ENCODE measurements at regions not wholly inside any gene's neighbourhood (a gene's known extent, or its start where the extent isn't known, plus 50 kb on each side); places are given as distances from the start of the nearest gene placed in this dataset.

DNA sequence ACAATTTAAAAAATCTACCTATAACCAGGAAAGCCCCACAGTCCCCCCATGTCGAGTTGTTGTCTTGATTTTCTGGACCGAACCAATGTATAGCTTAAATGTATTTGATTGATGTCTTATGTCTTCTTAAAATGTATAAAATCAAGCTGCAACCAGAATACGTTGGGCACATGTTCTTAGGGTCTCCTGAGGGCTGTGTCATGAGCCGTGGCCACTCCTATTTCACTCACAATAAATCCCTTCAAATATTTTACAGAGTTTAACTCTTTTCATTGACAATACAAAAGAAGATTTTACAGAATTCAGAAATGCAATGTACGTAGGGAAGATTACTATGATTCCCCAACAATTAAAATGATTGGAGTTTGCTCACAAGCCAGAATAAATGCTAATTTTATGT, 428.7 kb upstream of the RAG2 start:
- H3K9me3 ChIP-seq (ENCODE audit: low read length) = no peaks in the 10 kb centered on the region
- H3K4me2 ChIP-seq (ENCODE audit: low read length) = no peak overlapping the region
- H3K9ac ChIP-seq (ENCODE audit: low read length) = no peak overlapping the region
- H3K4me3 ChIP-seq (ENCODE audit: low read length) = no peak overlapping the region
- H3K36me3 ChIP-seq (ENCODE audit: insufficient read depth, low read length) = no peaks in the 10 kb centered on the region
- no peaks in the 10 kb centered on the region for H3K27me3 ChIP-seq (ENCODE audit: insufficient read depth, low read depth, low read length)
- H3K27ac ChIP-seq (ENCODE audit: low read length) = no peak overlapping the region
- TF ChIP-seq TAF1 (IDR thresholded peaks at IDR 0.05; ENCODE audit: low read depth) (no peak), EZH2 (IDR thresholded peaks at IDR 0.05; ENCODE audit: borderline replicate concordance, insufficient read depth, low read length, poor library complexity, severe bottlenecking) (no peak), MXI1 (conservative IDR thresholded peaks at IDR 0.05; ENCODE audit: poor library complexity, severe bottlenecking) (no peak), POLR2AphosphoS5 (IDR thresholded peaks at IDR 0.05) (no peak), CTCF (IDR thresholded peaks at IDR 0.05; ENCODE audit: poor library complexity, severe bottlenecking) (no peak), SMC3 (conservative IDR thresholded peaks at IDR 0.05; ENCODE audit: poor library complexity) (no peak), RAD21 (conservative IDR thresholded peaks at IDR 0.05) (no peak), EP300 (conservative IDR thresholded peaks at IDR 0.05; ENCODE audit: poor library complexity, severe bottlenecking) (no peak)
- TF ChIP-seq, protein P1, sequence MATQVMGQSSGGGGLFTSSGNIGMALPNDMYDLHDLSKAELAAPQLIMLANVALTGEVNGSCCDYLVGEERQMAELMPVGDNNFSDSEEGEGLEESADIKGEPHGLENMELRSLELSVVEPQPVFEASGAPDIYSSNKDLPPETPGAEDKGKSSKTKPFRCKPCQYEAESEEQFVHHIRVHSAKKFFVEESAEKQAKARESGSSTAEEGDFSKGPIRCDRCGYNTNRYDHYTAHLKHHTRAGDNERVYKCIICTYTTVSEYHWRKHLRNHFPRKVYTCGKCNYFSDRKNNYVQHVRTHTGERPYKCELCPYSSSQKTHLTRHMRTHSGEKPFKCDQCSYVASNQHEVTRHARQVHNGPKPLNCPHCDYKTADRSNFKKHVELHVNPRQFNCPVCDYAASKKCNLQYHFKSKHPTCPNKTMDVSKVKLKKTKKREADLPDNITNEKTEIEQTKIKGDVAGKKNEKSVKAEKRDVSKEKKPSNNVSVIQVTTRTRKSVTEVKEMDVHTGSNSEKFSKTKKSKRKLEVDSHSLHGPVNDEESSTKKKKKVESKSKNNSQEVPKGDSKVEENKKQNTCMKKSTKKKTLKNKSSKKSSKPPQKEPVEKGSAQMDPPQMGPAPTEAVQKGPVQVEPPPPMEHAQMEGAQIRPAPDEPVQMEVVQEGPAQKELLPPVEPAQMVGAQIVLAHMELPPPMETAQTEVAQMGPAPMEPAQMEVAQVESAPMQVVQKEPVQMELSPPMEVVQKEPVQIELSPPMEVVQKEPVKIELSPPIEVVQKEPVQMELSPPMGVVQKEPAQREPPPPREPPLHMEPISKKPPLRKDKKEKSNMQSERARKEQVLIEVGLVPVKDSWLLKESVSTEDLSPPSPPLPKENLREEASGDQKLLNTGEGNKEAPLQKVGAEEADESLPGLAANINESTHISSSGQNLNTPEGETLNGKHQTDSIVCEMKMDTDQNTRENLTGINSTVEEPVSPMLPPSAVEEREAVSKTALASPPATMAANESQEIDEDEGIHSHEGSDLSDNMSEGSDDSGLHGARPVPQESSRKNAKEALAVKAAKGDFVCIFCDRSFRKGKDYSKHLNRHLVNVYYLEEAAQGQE (IDR thresholded peaks at IDR 0.05; ENCODE audit: borderline replicate concordance) = no peak
- H3K9me2 ChIP-seq (ENCODE audit: insufficient read depth, low read length) = no peaks in the 10 kb centered on the region
- no peaks in the 10 kb centered on the region for H3K79me2 ChIP-seq (replicated peaks; ENCODE audit: insufficient read depth, low read length)
- H2AFZ ChIP-seq (ENCODE audit: low read depth, low read length) = no peak overlapping the region
- no peaks in the 10 kb centered on the region for H4K20me1 ChIP-seq (ENCODE audit: insufficient read depth)
- H3F3A ChIP-seq (ENCODE audit: insufficient read depth, low read length, poor library complexity, severe bottlenecking) = no peaks in the 10 kb centered on the region

DNA sequence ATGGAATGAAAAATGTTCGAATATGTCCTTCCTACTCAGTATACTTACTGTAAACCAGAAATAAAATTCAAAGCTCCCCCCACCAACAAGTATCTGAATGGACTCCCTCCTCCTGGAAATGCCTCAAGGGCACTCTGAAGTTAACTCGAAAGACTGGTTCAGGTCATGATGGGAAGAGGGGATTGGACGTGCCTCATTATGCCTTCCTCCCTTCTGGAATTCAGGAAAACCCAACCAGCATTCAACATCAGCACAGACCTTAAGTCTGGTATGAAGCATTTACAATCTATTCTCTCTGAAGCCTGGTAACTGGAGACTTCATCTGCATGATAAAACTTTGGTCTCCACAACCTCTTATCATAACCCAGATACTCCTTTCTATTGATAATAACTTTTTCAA, 428.3 kb upstream of the RAG2 start:
- Histone ChIP-seq H3K9me3 (ENCODE audit: low read length) (no peaks in the 10 kb centered on the region), H3K9ac (ENCODE audit: low read length) (no peak overlapping the region), H2AFZ (ENCODE audit: low read depth, low read length) (no peak overlapping the region), H3K79me2 (replicated peaks; ENCODE audit: insufficient read depth, low read length) (no peaks in the 10 kb centered on the region), H3K27me3 (ENCODE audit: insufficient read depth, low read depth, low read length) (no peaks in the 10 kb centered on the region), H3K36me3 (ENCODE audit: insufficient read depth, low read length) (no peaks in the 10 kb centered on the region), H3K4me3 (ENCODE audit: low read length) (no peak overlapping the region), H3K4me2 (ENCODE audit: low read length) (no peak overlapping the region), H4K20me1 (ENCODE audit: insufficient read depth) (no peaks in the 10 kb centered on the region), H3K27ac (ENCODE audit: low read length) (no peak overlapping the region), H3K9me2 (ENCODE audit: insufficient read depth, low read length) (no peaks in the 10 kb centered on the region), H3F3A (ENCODE audit: insufficient read depth, low read length, poor library complexity, severe bottlenecking) (no peaks in the 10 kb centered on the region)
- TF ChIP-seq MXI1 (conservative IDR thresholded peaks at IDR 0.05; ENCODE audit: poor library complexity, severe bottlenecking) = no peak
- no peak for TF ChIP-seq TAF1 (IDR thresholded peaks at IDR 0.05; ENCODE audit: low read depth)
- TF ChIP-seq EP300 (conservative IDR thresholded peaks at IDR 0.05; ENCODE audit: poor library complexity, severe bottlenecking) = no peak
- no peak for TF ChIP-seq CTCF (IDR thresholded peaks at IDR 0.05; ENCODE audit: poor library complexity, severe bottlenecking)
- TF ChIP-seq, protein P1 (IDR thresholded peaks at IDR 0.05; ENCODE audit: borderline replicate concordance) = no peak
- TF ChIP-seq RAD21 (conservative IDR thresholded peaks at IDR 0.05) = no peak
- no peak for TF ChIP-seq POLR2AphosphoS5 (IDR thresholded peaks at IDR 0.05)
- TF ChIP-seq SMC3 (conservative IDR thresholded peaks at IDR 0.05; ENCODE audit: poor library complexity) = no peak
- TF ChIP-seq EZH2 (IDR thresholded peaks at IDR 0.05; ENCODE audit: borderline replicate concordance, insufficient read depth, low read length, poor library complexity, severe bottlenecking) = no peak
